ENCODE measurements at regions not wholly inside any gene's neighbourhood (a gene's known extent, or its start where the extent isn't known, plus 50 kb on each side); places are given as distances from the start of the nearest gene placed in this dataset.

GRCh38 chr4:84031401-84031800, 467.7 kb downstream of the NKX6-1 start:
- BruUV-seq (replicated peaks) = no TSS peak
- no peaks in the 10 kb centered on the region for H3K4me1 ChIP-seq (ENCODE audit: control insufficient read depth, insufficient read depth, low read length)
- H3K27me3 ChIP-seq (ENCODE audit: control insufficient read depth, insufficient read depth, low read length) = no peaks in the 10 kb centered on the region
- no peak for DNase-seq (ENCODE audit: low read depth, low spot score)
- intact Hi-C loops (cut with micrococcal nuclease; ENCODE audit: unreplicated experiment) (no loop called here), in situ Hi-C loops (cut with HindIII; ENCODE audit: low pct_unique_long_range_greater_than_20kb, low sequenced_read_pairs) (no loop called here)
- H3K9me3 ChIP-seq (ENCODE audit: control insufficient read depth, insufficient read depth, low read depth, low read length) = no peaks in the 10 kb centered on the region
- CTCF ChIA-PET = no interaction called here
- ATAC-seq = no peak
- POLR2A ChIA-PET = no interaction called here
- no peak overlapping the region for H3K27ac ChIP-seq (ENCODE audit: low read length)
- TF ChIP-seq TCF7L2 (IDR thresholded peaks at IDR 0.05; ENCODE audit: low read depth, low read length) (no peak), SIN3A (IDR thresholded peaks at IDR 0.05; ENCODE audit: borderline replicate concordance, insufficient read depth, low read depth, low read length) (no peak), REST (IDR thresholded peaks at IDR 0.05; ENCODE audit: insufficient read depth in 1 of 2, low read depth in 2 of 2, low read length in 1 of 2) (no peak), POLR2AphosphoS5 (IDR thresholded peaks at IDR 0.05; ENCODE audit: low read depth, low read length) (no peak)
- TF ChIP-seq, protein P1, sequence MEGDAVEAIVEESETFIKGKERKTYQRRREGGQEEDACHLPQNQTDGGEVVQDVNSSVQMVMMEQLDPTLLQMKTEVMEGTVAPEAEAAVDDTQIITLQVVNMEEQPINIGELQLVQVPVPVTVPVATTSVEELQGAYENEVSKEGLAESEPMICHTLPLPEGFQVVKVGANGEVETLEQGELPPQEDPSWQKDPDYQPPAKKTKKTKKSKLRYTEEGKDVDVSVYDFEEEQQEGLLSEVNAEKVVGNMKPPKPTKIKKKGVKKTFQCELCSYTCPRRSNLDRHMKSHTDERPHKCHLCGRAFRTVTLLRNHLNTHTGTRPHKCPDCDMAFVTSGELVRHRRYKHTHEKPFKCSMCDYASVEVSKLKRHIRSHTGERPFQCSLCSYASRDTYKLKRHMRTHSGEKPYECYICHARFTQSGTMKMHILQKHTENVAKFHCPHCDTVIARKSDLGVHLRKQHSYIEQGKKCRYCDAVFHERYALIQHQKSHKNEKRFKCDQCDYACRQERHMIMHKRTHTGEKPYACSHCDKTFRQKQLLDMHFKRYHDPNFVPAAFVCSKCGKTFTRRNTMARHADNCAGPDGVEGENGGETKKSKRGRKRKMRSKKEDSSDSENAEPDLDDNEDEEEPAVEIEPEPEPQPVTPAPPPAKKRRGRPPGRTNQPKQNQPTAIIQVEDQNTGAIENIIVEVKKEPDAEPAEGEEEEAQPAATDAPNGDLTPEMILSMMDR (IDR thresholded peaks at IDR 0.05) = no peak
- H3K36me3 ChIP-seq (ENCODE audit: control insufficient read depth, insufficient read depth, low read length) = no peaks in the 10 kb centered on the region
- no peak overlapping the region for H3K4me3 ChIP-seq (ENCODE audit: low read depth in 2 of 2, low read length in 2 of 2)

DNA sequence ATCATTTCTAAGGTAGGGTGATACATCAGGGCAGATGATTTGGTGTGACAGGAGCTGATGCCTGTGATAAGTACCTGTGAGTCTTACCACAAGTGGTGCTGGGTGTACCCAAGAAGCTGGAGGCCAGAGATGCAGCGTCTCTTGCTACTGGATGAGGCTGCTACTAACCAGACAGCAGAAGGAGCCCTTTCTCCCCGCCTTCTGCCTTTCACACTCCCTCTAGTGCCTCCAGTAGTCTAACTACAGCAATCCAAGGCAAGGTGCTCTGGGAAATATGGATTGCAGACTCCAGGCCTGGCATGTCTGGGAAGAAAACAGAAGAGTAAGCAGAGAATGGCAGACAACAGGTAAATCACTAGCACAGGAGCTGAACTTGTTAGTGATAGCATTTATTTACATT, 470.8 kb downstream of the NKX6-1 start:
- H3K9me3 ChIP-seq (ENCODE audit: control insufficient read depth, insufficient read depth, low read depth, low read length) = no peaks in the 10 kb centered on the region
- POLR2A ChIA-PET = no interaction called here
- DNase-seq (ENCODE audit: low read depth, low spot score) = no peak
- no peaks in the 10 kb centered on the region for H3K27me3 ChIP-seq (ENCODE audit: control insufficient read depth, insufficient read depth, low read length)
- H3K4me3 ChIP-seq (ENCODE audit: low read depth in 2 of 2, low read length in 2 of 2) = no peak overlapping the region
- in situ Hi-C loops (cut with HindIII; ENCODE audit: low pct_unique_long_range_greater_than_20kb, low sequenced_read_pairs) = no loop called here
- intact Hi-C loops (cut with micrococcal nuclease; ENCODE audit: unreplicated experiment) = no loop called here
- no peaks in the 10 kb centered on the region for H3K4me1 ChIP-seq (ENCODE audit: control insufficient read depth, insufficient read depth, low read length)
- CTCF ChIA-PET = no interaction called here
- H3K36me3 ChIP-seq (ENCODE audit: control insufficient read depth, insufficient read depth, low read length) = no peaks in the 10 kb centered on the region
- ATAC-seq = no peak
- TF ChIP-seq REST (IDR thresholded peaks at IDR 0.05; ENCODE audit: insufficient read depth in 1 of 2, low read depth in 2 of 2, low read length in 1 of 2) (no peak), POLR2AphosphoS5 (IDR thresholded peaks at IDR 0.05; ENCODE audit: low read depth, low read length) (no peak), TCF7L2 (IDR thresholded peaks at IDR 0.05; ENCODE audit: low read depth, low read length) (no peak)
- TF ChIP-seq, protein P1 (IDR thresholded peaks at IDR 0.05) = 0 out of 2 replicates have a peak, but pooled peaks have one; percentile 3
- no peak overlapping the region for H3K27ac ChIP-seq (ENCODE audit: low read length)
- BruUV-seq (replicated peaks) = no TSS peak
